Endothelial cell (in vitro differentiated cells): ENCODE measurements at regions not wholly inside any gene's neighbourhood (a gene's known extent, or its start where the extent isn't known, plus 50 kb on each side); places are given as distances from the start of the nearest gene placed in this dataset.
"Not testable (repeated sequence)": the region's sequence is repeated elsewhere in the genome, so short reads cannot be mapped to it uniquely, and the experiment has no call there.

Experiments
- DNase-seq: peaks from one replicate; pipeline ENCODE4 v3.0.0; 2021; ENCODE audit warnings: low spot score
- H3K27ac Mint-ChIP-seq: one replicate; pipeline ENCODE4 v1.8.0; 2021; ENCODE audit warnings: mixed read lengths, inconsistent platforms; ENCODE audit not compliant: unreplicated experiment
- H3K27me3 Mint-ChIP-seq: one replicate; pipeline ENCODE4 v1.8.0; 2021; ENCODE audit warnings: mild to moderate bottlenecking, moderate library complexity, mixed read lengths, inconsistent platforms; ENCODE audit not compliant: unreplicated experiment
- H3K36me3 Mint-ChIP-seq: one replicate; pipeline ENCODE4 v1.8.0; 2021; ENCODE audit warnings: mild to moderate bottlenecking, low read depth, mixed read lengths, inconsistent platforms; ENCODE audit not compliant: unreplicated experiment
- H3K4me1 Mint-ChIP-seq: one replicate; pipeline ENCODE4 v1.8.0; 2021; ENCODE audit warnings: mild to moderate bottlenecking, mixed read lengths, inconsistent platforms; ENCODE audit not compliant: unreplicated experiment
- H3K4me3 Mint-ChIP-seq: one replicate; pipeline ENCODE4 v1.8.0; 2021; ENCODE audit warnings: mild to moderate bottlenecking, mixed read lengths, inconsistent platforms; ENCODE audit not compliant: unreplicated experiment
- H3K9me3 Mint-ChIP-seq: one replicate; pipeline ENCODE4 v1.8.0; 2021; ENCODE audit warnings: mixed read lengths, inconsistent platforms; ENCODE audit not compliant: unreplicated experiment
- TF ChIP-seq, protein P1 (sequence below): fragments of 200-600 bp; sonication (generic); IDR thresholded peaks from one replicate; pipeline ENCODE4 v1.5.0; 2021; ENCODE audit warnings: antibody characterized with exemption; ENCODE audit not compliant: unreplicated experiment

DNA sequence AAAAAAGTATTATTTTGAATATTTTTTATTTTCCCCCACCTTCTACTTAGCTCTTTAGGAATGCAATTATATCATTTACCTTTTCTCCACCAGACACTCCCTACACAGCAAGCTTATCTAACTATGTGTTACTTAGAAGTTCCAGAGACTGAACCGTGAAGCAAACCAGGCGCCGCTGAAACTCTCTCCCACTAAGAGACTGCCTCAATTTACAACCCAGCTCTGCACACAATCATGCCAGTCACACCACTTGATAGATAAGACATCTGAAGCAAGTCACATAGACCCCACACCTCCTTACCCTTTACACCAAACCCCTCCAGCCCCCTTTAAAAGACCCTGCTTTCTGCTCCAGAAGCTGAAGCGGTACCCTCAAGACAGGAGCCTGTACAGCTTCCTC lies 245.5 kb downstream of the S1PR1 start:
- TF ChIP-seq, protein P1, sequence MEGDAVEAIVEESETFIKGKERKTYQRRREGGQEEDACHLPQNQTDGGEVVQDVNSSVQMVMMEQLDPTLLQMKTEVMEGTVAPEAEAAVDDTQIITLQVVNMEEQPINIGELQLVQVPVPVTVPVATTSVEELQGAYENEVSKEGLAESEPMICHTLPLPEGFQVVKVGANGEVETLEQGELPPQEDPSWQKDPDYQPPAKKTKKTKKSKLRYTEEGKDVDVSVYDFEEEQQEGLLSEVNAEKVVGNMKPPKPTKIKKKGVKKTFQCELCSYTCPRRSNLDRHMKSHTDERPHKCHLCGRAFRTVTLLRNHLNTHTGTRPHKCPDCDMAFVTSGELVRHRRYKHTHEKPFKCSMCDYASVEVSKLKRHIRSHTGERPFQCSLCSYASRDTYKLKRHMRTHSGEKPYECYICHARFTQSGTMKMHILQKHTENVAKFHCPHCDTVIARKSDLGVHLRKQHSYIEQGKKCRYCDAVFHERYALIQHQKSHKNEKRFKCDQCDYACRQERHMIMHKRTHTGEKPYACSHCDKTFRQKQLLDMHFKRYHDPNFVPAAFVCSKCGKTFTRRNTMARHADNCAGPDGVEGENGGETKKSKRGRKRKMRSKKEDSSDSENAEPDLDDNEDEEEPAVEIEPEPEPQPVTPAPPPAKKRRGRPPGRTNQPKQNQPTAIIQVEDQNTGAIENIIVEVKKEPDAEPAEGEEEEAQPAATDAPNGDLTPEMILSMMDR, result no peak
- Mint-ChIP-seq H3K9me3 (no peaks in the 10 kb centered on the region), H3K4me3 (no peak overlapping the region), H3K4me1 (peaks cover 15% of the 10 kb centered on the region), H3K27me3 (no peaks in the 10 kb centered on the region), H3K36me3 (no peaks in the 10 kb centered on the region), H3K27ac (no peak overlapping the region)
- DNase-seq, result no peak

DNA sequence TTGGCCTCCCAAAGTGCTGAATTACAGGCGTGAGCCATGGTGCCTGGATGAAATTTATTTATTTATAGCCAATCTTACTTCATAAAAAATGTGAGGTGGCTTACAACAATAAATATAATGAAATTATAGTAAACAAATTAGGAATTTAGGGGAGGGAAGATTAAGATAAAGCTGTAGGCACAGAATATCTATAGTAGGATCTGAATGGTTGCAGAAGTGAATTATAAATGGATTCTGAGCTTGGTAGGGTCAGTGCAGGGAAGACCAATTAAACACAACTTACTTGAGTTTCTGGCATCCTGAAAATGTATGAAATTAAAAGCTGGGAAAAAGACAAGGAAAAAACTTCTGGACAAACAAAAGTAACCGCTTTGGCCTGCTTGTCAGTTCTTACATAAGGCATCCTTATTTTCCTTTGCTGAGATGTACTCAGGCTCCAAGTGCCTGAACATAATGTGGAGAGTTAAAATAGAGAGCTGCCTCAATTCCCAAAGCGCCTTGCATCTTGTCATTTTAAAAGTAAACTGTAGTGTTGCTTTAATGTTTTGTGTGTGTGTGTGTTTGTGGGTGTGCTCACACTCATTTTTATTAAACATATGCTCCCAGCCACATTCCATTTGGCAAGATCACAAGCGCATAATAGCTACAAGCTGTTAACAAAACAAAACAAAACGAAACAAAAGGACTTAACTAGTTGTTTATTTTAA lies 247.3 kb downstream of the S1PR1 start:
- Mint-ChIP-seq H3K4me1 (peaks cover 15% of the 10 kb centered on the region), H3K9me3 (no peaks in the 10 kb centered on the region)
- TF ChIP-seq, protein P1, result no peak

DNA sequence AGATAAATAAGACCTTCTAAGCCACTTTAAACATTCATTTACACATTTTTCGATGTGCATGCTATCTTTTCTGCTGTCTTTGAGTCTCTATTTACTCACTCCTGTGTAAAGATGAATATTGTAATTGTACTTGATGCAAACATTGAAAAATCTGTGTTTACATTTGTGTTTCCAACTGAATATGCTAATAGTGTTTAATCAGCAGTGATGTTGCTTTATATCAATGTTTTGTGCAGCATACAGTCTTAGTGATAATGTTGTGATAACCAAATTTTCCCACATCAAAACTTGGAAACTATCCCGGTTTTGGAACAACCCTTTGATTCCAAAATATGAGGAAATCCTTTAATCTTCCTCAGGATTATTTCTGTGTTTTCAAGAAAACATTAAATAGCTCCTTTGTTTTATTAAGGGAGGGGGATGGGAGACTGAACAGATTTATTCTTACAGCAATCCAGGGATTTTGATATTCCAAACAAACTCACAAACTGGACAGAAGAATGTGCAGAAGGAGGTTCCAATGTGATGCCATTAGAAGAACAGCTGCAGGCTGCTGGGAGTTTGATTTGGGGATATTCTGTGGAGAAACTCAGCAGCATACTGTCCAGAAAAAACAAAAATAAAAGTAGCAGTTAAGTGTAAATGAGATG lies 248.0 kb downstream of the S1PR1 start:
- Mint-ChIP-seq H3K9me3 (no peaks in the 10 kb centered on the region), H3K4me1 (peaks cover 14% of the 10 kb centered on the region), H3K27me3 (no peaks in the 10 kb centered on the region), H3K27ac (no peak overlapping the region), H3K4me3 (no peak overlapping the region), H3K36me3 (no peaks in the 10 kb centered on the region)
- TF ChIP-seq, protein P1, result no peak
- DNase-seq, result no peak

More for the DNA sequence above, 247.3 kb downstream of the S1PR1 start:
- no peaks in the 10 kb centered on the region for H3K27me3 Mint-ChIP-seq
- H3K27ac Mint-ChIP-seq, result no peak overlapping the region
- no peaks in the 10 kb centered on the region for H3K36me3 Mint-ChIP-seq
- no peak for DNase-seq
- no peak overlapping the region for H3K4me3 Mint-ChIP-seq

DNA sequence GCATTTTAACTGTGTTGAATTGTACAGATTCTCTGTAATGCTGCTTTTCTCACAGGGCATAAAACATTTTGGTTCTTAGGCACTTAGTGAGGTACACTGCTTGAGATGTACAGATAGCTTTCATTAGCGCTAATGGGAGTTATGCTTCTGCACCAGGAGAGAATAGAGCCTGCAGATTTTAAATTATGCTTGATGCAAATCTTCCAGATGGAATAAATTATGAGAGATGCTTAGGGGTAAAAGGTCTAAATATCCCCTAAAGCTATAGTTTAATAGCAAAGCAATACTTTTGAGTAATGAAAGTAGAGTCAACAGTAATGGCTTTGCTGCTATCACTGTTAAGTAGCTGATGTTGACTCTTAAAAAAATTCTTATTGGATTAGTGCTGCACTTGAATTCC lies 248.9 kb downstream of the S1PR1 start:
- H3K27me3 Mint-ChIP-seq, result no peaks in the 10 kb centered on the region
- no peaks in the 10 kb centered on the region for H3K36me3 Mint-ChIP-seq
- DNase-seq, result no peak
- H3K4me1 Mint-ChIP-seq, result peaks cover 10% of the 10 kb centered on the region
- no peak overlapping the region for H3K27ac Mint-ChIP-seq
- no peaks in the 10 kb centered on the region for H3K9me3 Mint-ChIP-seq
- TF ChIP-seq, protein P1, result no peak
- no peak overlapping the region for H3K4me3 Mint-ChIP-seq

DNA sequence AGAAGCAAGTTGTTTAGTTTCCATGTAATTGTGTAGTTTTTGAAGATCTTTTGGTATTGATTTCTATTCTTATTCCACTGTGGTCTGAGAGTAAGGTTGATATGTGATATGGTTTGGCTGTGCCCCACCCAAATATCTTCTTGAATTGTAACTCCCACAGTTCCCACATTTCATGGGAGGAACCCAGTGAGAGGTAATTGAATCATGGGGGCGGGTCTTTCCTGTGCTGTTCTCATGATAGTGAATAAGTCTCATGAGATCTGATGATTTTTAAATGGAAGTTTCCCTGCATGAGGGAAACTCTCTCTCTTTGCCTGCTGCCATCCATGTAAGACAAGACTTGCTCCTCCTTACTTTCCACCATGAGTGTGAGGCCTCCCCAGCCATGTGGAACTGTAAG lies 255.3 kb downstream of the S1PR1 start:
- not testable (repeated sequence) for H3K4me3 Mint-ChIP-seq, H3K27ac Mint-ChIP-seq, H3K36me3 Mint-ChIP-seq, H3K9me3 Mint-ChIP-seq, DNase-seq, H3K27me3 Mint-ChIP-seq, H3K4me1 Mint-ChIP-seq

DNA sequence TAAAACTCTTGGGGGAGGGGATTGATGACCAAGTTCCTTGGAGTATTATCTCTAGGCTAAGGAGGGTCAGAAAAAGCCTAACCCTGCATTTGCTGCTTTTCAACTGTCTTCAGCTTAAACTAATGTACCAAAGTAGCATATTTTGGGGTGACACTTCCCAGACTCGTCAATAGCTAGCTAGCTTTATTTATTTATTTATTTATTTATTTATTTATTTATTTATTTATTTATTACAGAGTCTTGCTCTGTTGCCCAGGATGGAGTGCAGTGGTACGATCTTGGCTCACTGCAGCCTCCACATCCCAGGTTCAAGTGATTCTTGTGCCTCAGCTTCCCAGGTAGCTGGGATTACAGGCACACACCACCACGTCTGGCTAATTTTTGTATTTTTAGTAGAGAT lies 257.1 kb downstream of the S1PR1 start:
- not testable (repeated sequence) for H3K4me1 Mint-ChIP-seq, H3K9me3 Mint-ChIP-seq, DNase-seq, H3K27me3 Mint-ChIP-seq, H3K36me3 Mint-ChIP-seq, H3K27ac Mint-ChIP-seq, H3K4me3 Mint-ChIP-seq
